HepG2 (cell line): ENCODE measurements at regions not wholly inside any gene's neighbourhood (a gene's known extent, or its start where the extent isn't known, plus 50 kb on each side); places are given as distances from the start of the nearest gene placed in this dataset.

Experiments
- ATAC-seq: fragments of 200-7000 bp; cut with Tn5 transposase; 3 replicates; pipeline ENCODE4 v1.9.1; 2020; ENCODE audit warnings: mild to moderate bottlenecking, moderate library complexity
- BruUV-seq: library from RNA; stranded (reverse); fragments of 400-500 nt; replicated peaks from 2 replicates; lab custom pipeline; 2021; lab: Mats Ljungman, UMichigan
- CTCF ChIA-PET: fragments of 300-600 bp; formaldehyde crosslinking; extraction: SDS; loops from one replicate; lab custom pipeline; 2021; ENCODE audit warnings: low total read pairs, inconsistent platforms, low intra/inter-chr PET ratio; lab: Yijun Ruan, JAX
- POLR2A ChIA-PET: fragments of 350-600 bp; sonication (Branson Sonifier 250); formaldehyde crosslinking; loops from one replicate; lab custom pipeline; 2020; ENCODE audit warnings: antibody characterized with exemption, inconsistent platforms; lab: Yijun Ruan, JAX
- DNase-seq: peaks from one replicate; pipeline ENCODE4 v3.0.0-alpha.2; 2015; ENCODE audit warnings: low spot score
- FAIRE-seq: peaks from 3 replicates; lab custom pipeline; 2011; peaks lifted over from hg19 to GRCh38; lab: Jason Lieb, UNC
- H2AFZ ChIP-seq: one replicate; pipeline ENCODE4 v1.6.1; 2011; ENCODE audit warnings: low read length, inconsistent platforms
- H3K27ac ChIP-seq: fragments of 300-600 bp; 3 replicates; pipeline ENCODE4 v1.8.0; 2011; ENCODE audit warnings: mixed run types, mild to moderate bottlenecking, mixed read lengths, low read length, inconsistent platforms; ENCODE audit not compliant: insufficient read depth; ENCODE audit errors: extremely low read length
- H3K27me3 ChIP-seq, 2 experiments: fragments of 200-600 bp in 1 of 2; 2 replicates in 1 of 2; 3 replicates in 1 of 2; pipeline versions ENCODE4 v1.6.0 to v1.8.0; 2011; ENCODE audit warnings: low read length in 2 of 2, mild to moderate bottlenecking in 2 of 2, moderate library complexity in 2 of 2, inconsistent platforms in 1 of 2; ENCODE audit not compliant: insufficient read depth in 2 of 2, control insufficient read depth in 1 of 2
- H3K36me3 ChIP-seq, 2 experiments: fragments of 200-600 bp in 1 of 2; replicated peaks in 1 of 2; 2 replicates in 1 of 2; 3 replicates in 1 of 2; pipeline versions ENCODE4 v1.5.1 to v1.8.0; 2011; ENCODE audit warnings: low read length in 2 of 2, inconsistent platforms in 1 of 2; ENCODE audit not compliant: insufficient read depth in 2 of 2, control insufficient read depth in 1 of 2
- H3K4me1 ChIP-seq: 2 replicates; pipeline ENCODE4 v1.5.1; 2012; ENCODE audit warnings: low read length, inconsistent platforms; ENCODE audit not compliant: insufficient read depth
- H3K4me2 ChIP-seq: 2 replicates; pipeline ENCODE4 v1.6.0; 2011; ENCODE audit warnings: low read depth, low read length, inconsistent platforms
- H3K4me3 ChIP-seq, 3 experiments: fragments of 200-600 bp in 1 of 3; sonication (generic), shearing (Covaris generic) in 1 of 3; replicated peaks in 1 of 3; 2 replicates each; pipeline ENCODE4 v1.5.1; 2011 to 2016; ENCODE audit warnings: low read length in 3 of 3, inconsistent platforms in 2 of 3, low read depth in 2 of 3, mild to moderate bottlenecking in 2 of 3, control low read depth in 1 of 3, mixed read lengths in 1 of 3; ENCODE audit not compliant: insufficient read depth in 1 of 3
- H3K79me2 ChIP-seq: one replicate; pipeline ENCODE4 v1.6.1; 2011; ENCODE audit warnings: low read length, inconsistent platforms; ENCODE audit not compliant: insufficient read depth
- H3K9ac ChIP-seq: 2 replicates; pipeline ENCODE4 v1.6.0; 2011; ENCODE audit warnings: mild to moderate bottlenecking, low read depth, low read length, inconsistent platforms; ENCODE audit not compliant: insufficient read depth
- H3K9me3 ChIP-seq: 2 replicates; pipeline ENCODE4 v1.5.1; 2012; ENCODE audit warnings: mild to moderate bottlenecking, low read length
- H4K20me1 ChIP-seq: 2 replicates; pipeline ENCODE4 v1.6.0; 2011; ENCODE audit warnings: inconsistent platforms, mild to moderate bottlenecking, low read length, moderate library complexity; ENCODE audit not compliant: insufficient read depth
- BORCS8-MEF2B ChIP-seq: sonication (generic); formaldehyde crosslinking; IDR thresholded peaks from 2 replicates; pipeline ENCODE4 v1.8.0; 2022; ENCODE audit warnings: mild to moderate bottlenecking, missing genetic modification reagents
- CBX5 ChIP-seq: sonication (generic); formaldehyde crosslinking; IDR thresholded peaks from 2 replicates; pipeline ENCODE4 v1.4.0; 2020; ENCODE audit warnings: missing genetic modification reagents, borderline replicate concordance
- CCAR2 ChIP-seq: fragments of 200-400 bp; formaldehyde crosslinking; optimal IDR thresholded peaks from 2 replicates; pipeline ENCODE3; 2018; ENCODE audit warnings: low read depth, mild to moderate bottlenecking, low read length, moderate library complexity
- DR1 ChIP-seq: sonication (generic); formaldehyde crosslinking; IDR thresholded peaks from 2 replicates; pipeline ENCODE4 v1.8.0; 2021; ENCODE audit warnings: mild to moderate bottlenecking, missing genetic modification reagents, inconsistent platforms
- GATAD1 ChIP-seq: IDR thresholded peaks from 2 replicates; pipeline ENCODE4 v1.6.1; 2016; ENCODE audit warnings: missing genetic modification reagents, missing compliant biosample characterization
- HNF4G ChIP-seq, 2 experiments: sonication (generic) in 1 of 2; formaldehyde crosslinking in 1 of 2; IDR thresholded peaks; 2 replicates each; pipeline versions ENCODE4 v1.4.0 to v1.6.1; 2011 to 2020; ENCODE audit warnings: borderline replicate concordance in 2 of 2, low read depth in 2 of 2, mild to moderate bottlenecking in 2 of 2, low read length in 1 of 2, missing genetic modification reagents in 1 of 2, moderate library complexity in 1 of 2
- IKZF4 ChIP-seq: sonication (generic); formaldehyde crosslinking; IDR thresholded peaks from 2 replicates; pipeline ENCODE4 v1.5.1; 2020; ENCODE audit warnings: borderline replicate concordance, mild to moderate bottlenecking, low read depth, missing genetic modification reagents; ENCODE audit errors: not compliant biosample characterization
- MEF2D ChIP-seq: sonication (generic); formaldehyde crosslinking; IDR thresholded peaks from 2 replicates; pipeline ENCODE4 v1.5.1; 2020; ENCODE audit warnings: mild to moderate bottlenecking, missing genetic modification reagents
- MXD4 ChIP-seq: IDR thresholded peaks from 2 replicates; pipeline ENCODE4 v1.6.1; 2016; ENCODE audit warnings: mild to moderate bottlenecking, missing biosample characterization, missing genetic modification reagents
- PHF20 ChIP-seq: sonication (generic); formaldehyde crosslinking; IDR thresholded peaks from 2 replicates; pipeline ENCODE4 v1.5.0; 2020; ENCODE audit warnings: mild to moderate bottlenecking, missing genetic modification reagents
- RBAK ChIP-seq: sonication (generic); formaldehyde crosslinking; IDR thresholded peaks from 2 replicates; pipeline ENCODE4 v1.5.1; 2020; ENCODE audit warnings: mild to moderate bottlenecking, missing genetic modification reagents
- SRSF1 ChIP-seq: fragments of 200-400 bp; formaldehyde crosslinking; optimal IDR thresholded peaks from 2 replicates; pipeline ENCODE3; 2017; ENCODE audit warnings: mild to moderate bottlenecking, low read depth, low read length, moderate library complexity
- TBX3 ChIP-seq: fragments of 450-650 bp; IDR thresholded peaks from 2 replicates; pipeline ENCODE4 v1.6.1; 2017; ENCODE audit warnings: antibody characterized with exemption, mild to moderate bottlenecking, inconsistent platforms, borderline replicate concordance
- ZBTB1 ChIP-seq: sonication (generic); formaldehyde crosslinking; IDR thresholded peaks from 2 replicates; pipeline ENCODE4 v1.4.0; 2020; ENCODE audit warnings: missing genetic modification reagents, borderline replicate concordance
- ZNF124 ChIP-seq: sonication (generic); formaldehyde crosslinking; IDR thresholded peaks from 2 replicates; pipeline ENCODE4 v1.4.0; 2020; ENCODE audit warnings: missing genetic modification reagents
- ZNF160 ChIP-seq: sonication (generic); formaldehyde crosslinking; IDR thresholded peaks from 2 replicates; pipeline ENCODE4 v1.8.0; 2022; ENCODE audit warnings: mild to moderate bottlenecking, inconsistent platforms, missing genetic modification reagents
- ZNF296 ChIP-seq: sonication (generic); formaldehyde crosslinking; conservative IDR thresholded peaks from 2 replicates; pipeline ENCODE4 v1.5.0; 2020; ENCODE audit warnings: mild to moderate bottlenecking, missing genetic modification reagents
- ZNF33B ChIP-seq: sonication (generic); formaldehyde crosslinking; IDR thresholded peaks from 2 replicates; pipeline ENCODE4 v1.5.1; 2020; ENCODE audit warnings: mild to moderate bottlenecking, missing genetic modification reagents
- ZSCAN20 ChIP-seq: sonication (generic); formaldehyde crosslinking; IDR thresholded peaks from 2 replicates; pipeline ENCODE4 v1.4.0; 2020; ENCODE audit warnings: missing genetic modification reagents, mild to moderate bottlenecking, borderline replicate concordance
- ZSCAN29 ChIP-seq: sonication (generic); formaldehyde crosslinking; conservative IDR thresholded peaks from 2 replicates; pipeline ENCODE4 v1.4.0; 2020; ENCODE audit warnings: mild to moderate bottlenecking, missing genetic modification reagents
- WGBS: methylation state at CpG from one replicate; pipeline ENCODE4 v1.1.6; 2017; ENCODE audit warnings: low lambda C conversion rate; 5-methylcytosine and 5-hydroxymethylcytosine counted together
- in situ Hi-C: cut with HindIII; loops from 2 replicates; pipeline ENCODE4 v1.10.0; 2017; ENCODE audit warnings: low pct_unique_long_range_greater_than_20kb; ENCODE audit not compliant: extremely low pct_ligation_motif_present
- intact Hi-C: fragments of 100-400 bp; cut with micrococcal nuclease; formaldehyde crosslinking; loops from one replicate; pipeline ENCODE4 v1.10.0; 2022; ENCODE audit not compliant: unreplicated experiment
- TF ChIP-seq, protein P1 (sequence below): sonication (generic); formaldehyde crosslinking; IDR thresholded peaks from 2 replicates; pipeline ENCODE4 v1.4.0; 2020; ENCODE audit warnings: mild to moderate bottlenecking, missing genetic modification reagents
- TF ChIP-seq, protein P2 (sequence below): sonication (generic); formaldehyde crosslinking; IDR thresholded peaks from 2 replicates; pipeline ENCODE4 v1.4.0; 2020; ENCODE audit warnings: mild to moderate bottlenecking, missing genetic modification reagents

DNA sequence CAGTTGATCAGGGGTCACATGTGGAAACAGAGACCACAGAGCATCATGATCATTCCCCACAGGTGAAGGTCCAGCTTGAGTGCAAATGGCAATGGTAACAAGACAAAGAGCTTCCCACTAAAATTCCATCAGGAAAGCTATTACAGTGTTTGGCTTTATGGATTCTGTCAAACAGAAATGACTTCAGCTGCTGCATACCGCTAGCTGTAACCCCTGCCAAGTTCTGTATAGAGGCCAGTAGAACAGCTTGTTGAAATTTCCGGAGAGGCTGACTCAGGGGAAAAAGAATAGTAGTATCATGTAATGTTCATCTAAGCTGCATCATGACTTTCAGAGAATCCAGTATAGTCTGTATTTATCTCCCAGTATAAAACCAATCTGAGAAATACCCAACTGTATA, 1704.7 kb downstream of the SLITRK5 start:
- no peak for FAIRE-seq
- Histone ChIP-seq H3K9ac (no peak overlapping the region), H3K27ac (no peak overlapping the region), H3K27me3 (no peaks in the 10 kb centered on the region), H3K4me1 (no peaks in the 10 kb centered on the region), H4K20me1 (no peaks in the 10 kb centered on the region), H3K9me3 (no peaks in the 10 kb centered on the region), H2AFZ (no peak overlapping the region), H3K36me3 (no peaks in the 10 kb centered on the region), H3K79me2 (no peaks in the 10 kb centered on the region), H3K4me3 (no peak overlapping the region), H3K4me2 (no peak overlapping the region)
- ChIA-PET POLR2A (no interaction called here), CTCF (no interaction called here)
- no TSS peak for BruUV-seq
- in situ Hi-C loops (no loop called here), intact Hi-C loops (no loop called here)
- 36% methylated on average over 2 of the region's 2 CpGs for WGBS
- no peak for ATAC-seq
- TF ChIP-seq CCAR2 (no peak), ZSCAN29 (CRISPR knock-in tag) (no peak), ZNF124 (CRISPR knock-in tag) (no peak), HNF4G (IDR thresholded peaks at IDR 0.05; ENCODE audit: borderline replicate concordance, low read depth, low read length) (no peak), HNF4G (CRISPR knock-in tag; IDR thresholded peaks at IDR 0.05; ENCODE audit: borderline replicate concordance, low read depth) (no peak), BORCS8-MEF2B (no peak), DR1 (CRISPR knock-in tag) (no peak)
- TF ChIP-seq, protein P1, sequence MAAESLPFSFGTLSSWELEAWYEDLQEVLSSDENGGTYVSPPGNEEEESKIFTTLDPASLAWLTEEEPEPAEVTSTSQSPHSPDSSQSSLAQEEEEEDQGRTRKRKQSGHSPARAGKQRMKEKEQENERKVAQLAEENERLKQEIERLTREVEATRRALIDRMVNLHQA (CRISPR knock-in tag), result no peak
- no peak for DNase-seq

DNA sequence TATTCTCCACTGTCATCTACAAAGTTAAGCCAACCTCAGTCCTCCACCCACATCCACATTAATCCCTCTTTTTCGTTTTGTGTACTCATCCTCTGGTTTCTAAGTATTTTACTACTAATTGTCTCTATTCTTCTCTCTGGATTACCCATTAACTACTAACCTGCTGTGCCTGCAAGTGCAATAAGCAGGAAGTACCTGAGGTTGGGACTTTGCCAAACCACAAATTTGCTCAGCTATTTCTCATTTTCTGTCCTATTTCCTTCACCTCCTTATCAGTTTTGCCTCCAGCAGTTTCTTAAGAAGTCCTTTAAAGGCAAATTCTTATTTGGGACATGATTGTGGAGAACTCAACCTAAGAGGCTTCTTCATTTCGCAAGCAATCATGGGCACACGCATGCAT, 1708.9 kb downstream of the SLITRK5 start:
- no peaks in the 10 kb centered on the region for H4K20me1 ChIP-seq
- no peaks in the 10 kb centered on the region for H3K4me1 ChIP-seq
- in situ Hi-C loops (no loop called here), intact Hi-C loops (no loop called here)
- ChIA-PET CTCF (no interaction called here), POLR2A (no interaction called here)
- 62% methylated on average over 3 of the region's 3 CpGs for WGBS
- DNase-seq (peak; percentile 1), FAIRE-seq (no peak), ATAC-seq (no peak)
- no peaks in the 10 kb centered on the region for H3K27me3 ChIP-seq
- no peak overlapping the region for H3K9ac ChIP-seq
- H3K27ac ChIP-seq, result no peak overlapping the region
- H3K4me3 ChIP-seq, result no peak overlapping the region
- no peak overlapping the region for H3K4me2 ChIP-seq
- H3K9me3 ChIP-seq, result no peaks in the 10 kb centered on the region
- no peaks in the 10 kb centered on the region for H3K79me2 ChIP-seq
- no TSS peak for BruUV-seq
- no peak overlapping the region for H2AFZ ChIP-seq
- no peaks in the 10 kb centered on the region for H3K36me3 ChIP-seq
- TF ChIP-seq MXD4 (CRISPR knock-in tag), result no peak
- no peak for TF ChIP-seq SRSF1
- no peak for TF ChIP-seq ZNF296 (CRISPR knock-in tag)
- TF ChIP-seq TBX3, result no peak
- TF ChIP-seq IKZF4 (CRISPR knock-in tag), result no peak
- no peak for TF ChIP-seq GATAD1 (CRISPR knock-in tag)
- TF ChIP-seq ZNF160 (CRISPR knock-in tag), result no peak
- TF ChIP-seq, protein P2, sequence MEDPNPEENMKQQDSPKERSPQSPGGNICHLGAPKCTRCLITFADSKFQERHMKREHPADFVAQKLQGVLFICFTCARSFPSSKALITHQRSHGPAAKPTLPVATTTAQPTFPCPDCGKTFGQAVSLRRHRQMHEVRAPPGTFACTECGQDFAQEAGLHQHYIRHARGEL (CRISPR knock-in tag), result no peak
- TF ChIP-seq PHF20, result no peak
- no peak for TF ChIP-seq CBX5 (CRISPR knock-in tag)
- TF ChIP-seq MEF2D (CRISPR knock-in tag), result no peak
- no peak for TF ChIP-seq RBAK (CRISPR knock-in tag)
- TF ChIP-seq ZNF33B (CRISPR knock-in tag), result no peak
- no peak for TF ChIP-seq ZSCAN20 (CRISPR knock-in tag)
- TF ChIP-seq ZBTB1 (CRISPR knock-in tag), result no peak
